Panc1 (cell line): ENCODE measurements at regions not wholly inside any gene's neighbourhood (a gene's known extent, or its start where the extent isn't known, plus 50 kb on each side); places are given as distances from the start of the nearest gene placed in this dataset.

Experiments used
- ATAC-seq: fragments of 200-7000 bp; cut with Tn5 transposase; 2 replicates; pipeline ENCODE4 v1.9.1; 2020; ENCODE audit warnings: mild to moderate bottlenecking, moderate library complexity
- BruUV-seq: library from RNA; stranded (reverse); fragments of 400-500 nt; replicated peaks from 2 replicates; lab custom pipeline; 2021; lab: Mats Ljungman, UMichigan
- CTCF ChIA-PET: fragments of 300-600 bp; sonication (Branson Sonifier 250); formaldehyde crosslinking; loops from one replicate; lab custom pipeline; 2022; ENCODE audit warnings: antibody characterized with exemption; lab: Charles Lee
- POLR2A ChIA-PET: fragments of 300-600 bp; sonication (Branson Sonifier 250); formaldehyde crosslinking; loops from one replicate; lab custom pipeline; 2022; ENCODE audit warnings: antibody characterized with exemption; lab: Charles Lee
- DNase-seq: peaks from one replicate; pipeline ENCODE4 v3.0.0-alpha.2; 2010; ENCODE audit warnings: low read depth, low spot score
- H3K27ac ChIP-seq: 2 replicates; pipeline ENCODE4 v1.5.1; 2011; ENCODE audit warnings: mild to moderate bottlenecking, low read length, inconsistent platforms
- H3K27me3 ChIP-seq: fragments of 200-500 bp; sonication (Bioruptor generic); 2 replicates; pipeline ENCODE4 v1.6.0; 2014; ENCODE audit warnings: low read length, inconsistent platforms; ENCODE audit not compliant: control insufficient read depth, insufficient read depth
- H3K36me3 ChIP-seq: fragments of 200-500 bp; sonication (Bioruptor generic); 2 replicates; pipeline ENCODE4 v1.5.1; 2014; ENCODE audit warnings: inconsistent platforms, mild to moderate bottlenecking, low read length, moderate library complexity; ENCODE audit not compliant: control insufficient read depth, insufficient read depth
- H3K4me1 ChIP-seq: 2 replicates; pipeline ENCODE4 v1.5.1; 2011; ENCODE audit warnings: inconsistent platforms, mild to moderate bottlenecking, low read length, moderate library complexity; ENCODE audit not compliant: control insufficient read depth, insufficient read depth
- H3K4me3 ChIP-seq, 2 experiments: 2 replicates each; pipeline ENCODE4 v1.5.1; 2011 to 2012; ENCODE audit warnings: low read depth in 2 of 2, low read length in 2 of 2, mild to moderate bottlenecking in 2 of 2, inconsistent platforms in 1 of 2, moderate library complexity in 1 of 2
- H3K9me3 ChIP-seq: fragments of 200-500 bp; sonication (Bioruptor generic); 2 replicates; pipeline ENCODE4 v1.5.1; 2014; ENCODE audit warnings: low read depth, mild to moderate bottlenecking, inconsistent platforms, low read length, moderate library complexity; ENCODE audit not compliant: control insufficient read depth, insufficient read depth
- POLR2AphosphoS5 ChIP-seq: IDR thresholded peaks from 2 replicates; pipeline ENCODE4 v1.6.1; 2012; ENCODE audit warnings: mild to moderate bottlenecking, low read depth, low read length, moderate library complexity
- SIN3A ChIP-seq: IDR thresholded peaks from 2 replicates; pipeline ENCODE4 v1.6.1; 2012; ENCODE audit warnings: low read depth, mild to moderate bottlenecking, low read length, moderate library complexity, borderline replicate concordance; ENCODE audit not compliant: insufficient read depth
- TCF7L2 ChIP-seq: IDR thresholded peaks from 2 replicates; pipeline ENCODE4 v1.6.1; 2011; ENCODE audit warnings: mild to moderate bottlenecking, low read depth, low read length, inconsistent platforms
- in situ Hi-C: cut with HindIII; loops from 2 replicates; pipeline ENCODE4 v1.10.0; 2016; ENCODE audit warnings: low sequenced_read_pairs, low pct_unique_long_range_greater_than_20kb
- intact Hi-C: fragments of 100-400 bp; cut with micrococcal nuclease; formaldehyde crosslinking; loops from one replicate; pipeline ENCODE4 v1.10.0; 2022; ENCODE audit not compliant: unreplicated experiment
- TF ChIP-seq, protein P1 (sequence below): fragments of 450-650 bp; IDR thresholded peaks from 2 replicates; pipeline ENCODE4 v1.5.1; 2017; ENCODE audit warnings: mild to moderate bottlenecking
- TF ChIP-seq, protein P2 (sequence below), 2 experiments: IDR thresholded peaks; 2 replicates each; pipeline ENCODE4 v1.6.1; 2011 to 2012; ENCODE audit warnings: low read depth in 2 of 2, control low read depth in 1 of 2, low read length in 1 of 2, mild to moderate bottlenecking in 1 of 2, moderate library complexity in 1 of 2; ENCODE audit not compliant: insufficient read depth in 1 of 2

DNA sequence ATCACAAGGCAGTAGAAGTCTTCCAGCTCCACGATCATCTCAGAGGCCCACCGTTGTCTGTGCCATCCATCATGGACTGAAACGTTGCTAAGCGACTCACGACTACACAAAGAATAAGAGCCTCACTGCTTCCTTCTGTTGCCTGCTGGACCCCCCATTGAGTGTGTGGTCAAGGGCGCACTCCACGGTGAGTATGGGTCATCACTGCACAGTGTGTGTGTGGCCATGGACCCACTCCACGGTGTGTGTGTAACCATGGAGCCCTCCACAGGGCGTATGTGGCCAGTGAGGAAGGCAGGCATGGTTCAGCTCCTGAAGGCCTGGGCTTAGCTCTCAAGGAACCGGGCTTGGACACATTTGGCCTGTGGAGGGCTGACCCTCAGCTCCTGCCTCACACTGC, 123.4 kb upstream of the AFDN start:
- Histone ChIP-seq H3K4me1 (no peaks in the 10 kb centered on the region), H3K9me3 (no peaks in the 10 kb centered on the region), H3K36me3 (no peaks in the 10 kb centered on the region), H3K4me3 (no peak overlapping the region), H3K27me3 (peaks cover 2% of the 10 kb centered on the region; the same call in 1 of the 2 replicates), H3K27ac (no peak overlapping the region)
- ChIA-PET POLR2A (no interaction called here), CTCF (no interaction called here)
- in situ Hi-C loops (no loop called here), intact Hi-C loops (no loop called here)
- DNase-seq (no peak), ATAC-seq (peak; percentile 45; the same call in 1 of the 2 replicates)
- TF ChIP-seq TCF7L2 (no peak), POLR2AphosphoS5 (no peak)
- BruUV-seq, result no TSS peak

DNA sequence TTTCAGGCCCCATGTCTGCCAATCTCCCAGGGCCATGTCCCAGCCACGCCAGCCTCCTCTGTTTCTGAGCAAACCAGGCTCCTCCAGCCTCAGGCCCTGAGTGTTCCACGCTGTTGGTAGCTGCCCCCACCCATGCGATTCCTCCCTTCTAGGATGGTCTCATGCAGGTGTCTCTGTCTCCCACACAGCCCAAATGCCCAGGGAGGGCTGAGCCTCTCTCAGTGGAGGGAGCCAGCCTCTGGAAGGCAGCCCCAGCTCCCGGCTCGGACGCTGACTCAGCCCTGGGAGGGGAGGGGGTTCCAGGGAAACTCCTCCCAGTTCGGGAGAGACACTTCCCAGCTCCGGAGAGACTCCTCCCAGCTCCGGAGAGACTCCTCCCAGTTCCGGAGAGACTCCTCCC, 122.9 kb upstream of the AFDN start:
- in situ Hi-C loops (no loop called here), intact Hi-C loops (no loop called here)
- DNase-seq (no peak), ATAC-seq (0 out of 2 replicates have a peak, but pooled peaks have one; percentile 32)
- Histone ChIP-seq H3K36me3 (no peaks in the 10 kb centered on the region), H3K27me3 (peaks cover 2% of the 10 kb centered on the region; the same call in 1 of the 2 replicates), H3K4me1 (no peaks in the 10 kb centered on the region), H3K4me3 (no peak overlapping the region), H3K9me3 (no peaks in the 10 kb centered on the region), H3K27ac (no peak overlapping the region)
- ChIA-PET POLR2A (no interaction called here), CTCF (no interaction called here)
- no TSS peak for BruUV-seq
- no peak for TF ChIP-seq POLR2AphosphoS5
- TF ChIP-seq, protein P1, sequence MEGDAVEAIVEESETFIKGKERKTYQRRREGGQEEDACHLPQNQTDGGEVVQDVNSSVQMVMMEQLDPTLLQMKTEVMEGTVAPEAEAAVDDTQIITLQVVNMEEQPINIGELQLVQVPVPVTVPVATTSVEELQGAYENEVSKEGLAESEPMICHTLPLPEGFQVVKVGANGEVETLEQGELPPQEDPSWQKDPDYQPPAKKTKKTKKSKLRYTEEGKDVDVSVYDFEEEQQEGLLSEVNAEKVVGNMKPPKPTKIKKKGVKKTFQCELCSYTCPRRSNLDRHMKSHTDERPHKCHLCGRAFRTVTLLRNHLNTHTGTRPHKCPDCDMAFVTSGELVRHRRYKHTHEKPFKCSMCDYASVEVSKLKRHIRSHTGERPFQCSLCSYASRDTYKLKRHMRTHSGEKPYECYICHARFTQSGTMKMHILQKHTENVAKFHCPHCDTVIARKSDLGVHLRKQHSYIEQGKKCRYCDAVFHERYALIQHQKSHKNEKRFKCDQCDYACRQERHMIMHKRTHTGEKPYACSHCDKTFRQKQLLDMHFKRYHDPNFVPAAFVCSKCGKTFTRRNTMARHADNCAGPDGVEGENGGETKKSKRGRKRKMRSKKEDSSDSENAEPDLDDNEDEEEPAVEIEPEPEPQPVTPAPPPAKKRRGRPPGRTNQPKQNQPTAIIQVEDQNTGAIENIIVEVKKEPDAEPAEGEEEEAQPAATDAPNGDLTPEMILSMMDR, result no peak
- no peak for TF ChIP-seq TCF7L2
- no peak for TF ChIP-seq SIN3A
- TF ChIP-seq, protein P2, sequence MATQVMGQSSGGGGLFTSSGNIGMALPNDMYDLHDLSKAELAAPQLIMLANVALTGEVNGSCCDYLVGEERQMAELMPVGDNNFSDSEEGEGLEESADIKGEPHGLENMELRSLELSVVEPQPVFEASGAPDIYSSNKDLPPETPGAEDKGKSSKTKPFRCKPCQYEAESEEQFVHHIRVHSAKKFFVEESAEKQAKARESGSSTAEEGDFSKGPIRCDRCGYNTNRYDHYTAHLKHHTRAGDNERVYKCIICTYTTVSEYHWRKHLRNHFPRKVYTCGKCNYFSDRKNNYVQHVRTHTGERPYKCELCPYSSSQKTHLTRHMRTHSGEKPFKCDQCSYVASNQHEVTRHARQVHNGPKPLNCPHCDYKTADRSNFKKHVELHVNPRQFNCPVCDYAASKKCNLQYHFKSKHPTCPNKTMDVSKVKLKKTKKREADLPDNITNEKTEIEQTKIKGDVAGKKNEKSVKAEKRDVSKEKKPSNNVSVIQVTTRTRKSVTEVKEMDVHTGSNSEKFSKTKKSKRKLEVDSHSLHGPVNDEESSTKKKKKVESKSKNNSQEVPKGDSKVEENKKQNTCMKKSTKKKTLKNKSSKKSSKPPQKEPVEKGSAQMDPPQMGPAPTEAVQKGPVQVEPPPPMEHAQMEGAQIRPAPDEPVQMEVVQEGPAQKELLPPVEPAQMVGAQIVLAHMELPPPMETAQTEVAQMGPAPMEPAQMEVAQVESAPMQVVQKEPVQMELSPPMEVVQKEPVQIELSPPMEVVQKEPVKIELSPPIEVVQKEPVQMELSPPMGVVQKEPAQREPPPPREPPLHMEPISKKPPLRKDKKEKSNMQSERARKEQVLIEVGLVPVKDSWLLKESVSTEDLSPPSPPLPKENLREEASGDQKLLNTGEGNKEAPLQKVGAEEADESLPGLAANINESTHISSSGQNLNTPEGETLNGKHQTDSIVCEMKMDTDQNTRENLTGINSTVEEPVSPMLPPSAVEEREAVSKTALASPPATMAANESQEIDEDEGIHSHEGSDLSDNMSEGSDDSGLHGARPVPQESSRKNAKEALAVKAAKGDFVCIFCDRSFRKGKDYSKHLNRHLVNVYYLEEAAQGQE (IDR thresholded peaks at IDR 0.05; ENCODE audit: insufficient read depth in 1 of 2, low read depth in 2 of 2, low read length in 1 of 2), result no peak

DNA sequence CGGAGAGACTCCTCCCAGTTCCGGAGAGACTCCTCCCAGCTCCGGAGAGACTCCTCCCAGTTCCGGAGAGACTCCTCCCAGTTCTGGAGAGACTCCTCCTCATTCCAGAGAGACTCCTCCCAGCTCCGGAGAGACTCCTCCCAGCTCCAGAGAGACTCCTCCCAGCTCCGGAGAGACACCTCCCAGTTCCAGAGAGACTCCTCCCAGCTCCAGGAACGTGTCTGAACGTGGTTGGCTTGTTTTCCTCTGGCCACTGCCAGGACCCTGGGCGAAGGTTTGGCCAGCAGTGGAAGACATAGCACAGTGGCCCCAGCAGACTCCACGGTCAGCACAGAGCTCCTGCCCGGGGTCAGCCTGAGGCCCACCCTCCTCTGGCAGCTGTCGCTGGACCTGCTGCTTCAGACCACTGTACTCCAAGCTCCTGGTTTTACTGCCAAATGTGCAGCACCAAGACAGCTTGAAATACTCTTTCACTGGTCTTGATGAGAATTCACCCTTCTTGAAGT, 122.3 kb upstream of the AFDN start:
- no peaks in the 10 kb centered on the region for H3K9me3 ChIP-seq
- DNase-seq, result no peak
- BruUV-seq, result no TSS peak
- ChIA-PET POLR2A (no interaction called here), CTCF (no interaction called here)
- no peaks in the 10 kb centered on the region for H3K4me1 ChIP-seq
- intact Hi-C loops, result no loop called here
- H3K36me3 ChIP-seq, result no peaks in the 10 kb centered on the region
- no peak overlapping the region for H3K4me3 ChIP-seq
- H3K27ac ChIP-seq, result no peak overlapping the region
- peaks cover 2% of the 10 kb centered on the region; the same call in 1 of the 2 replicates for H3K27me3 ChIP-seq
- TF ChIP-seq, protein P2 (IDR thresholded peaks at IDR 0.05; ENCODE audit: insufficient read depth in 1 of 2, low read depth in 2 of 2, low read length in 1 of 2), result no peak
- no peak for TF ChIP-seq POLR2AphosphoS5
- TF ChIP-seq, protein P1, result no peak
- TF ChIP-seq SIN3A, result no peak
- TF ChIP-seq TCF7L2, result no peak
- ATAC-seq, result no peak
- in situ Hi-C loops, result no loop called here
